BE2C (cell line): ENCODE measurements at regions not wholly inside any gene's neighbourhood (a gene's known extent, or its start where the extent isn't known, plus 50 kb on each side); places are given as distances from the start of the nearest gene placed in this dataset.

Experiments
- DNase-seq: peaks from one replicate; pipeline ENCODE4 v3.0.0-alpha.2; 2020
- H3K27me3 ChIP-seq: fragments of 250-450 bp; sonication (Bioruptor Pico); 2 replicates; pipeline ENCODE4 v1.5.1; 2020; ENCODE audit warnings: mild to moderate bottlenecking
- H3K36me3 ChIP-seq: fragments of 250-450 bp; sonication (Bioruptor Pico); 2 replicates; pipeline ENCODE4 v1.5.1; 2020; ENCODE audit warnings: mild to moderate bottlenecking
- H3K4me1 ChIP-seq: fragments of 250-450 bp; sonication (Bioruptor Pico); 2 replicates; pipeline ENCODE4 v1.5.1; 2020
- H3K4me3 ChIP-seq: 2 replicates; pipeline ENCODE4 v1.5.1; 2011; ENCODE audit warnings: low read depth, low read length
- H3K9me3 ChIP-seq: fragments of 250-450 bp; sonication (Bioruptor Pico); 2 replicates; pipeline ENCODE4 v1.5.1; 2020
- TF ChIP-seq, protein P1 (sequence below): IDR thresholded peaks from 2 replicates; pipeline ENCODE4 v1.5.1; 2012; ENCODE audit warnings: mild to moderate bottlenecking, low read depth, low read length

DNA sequence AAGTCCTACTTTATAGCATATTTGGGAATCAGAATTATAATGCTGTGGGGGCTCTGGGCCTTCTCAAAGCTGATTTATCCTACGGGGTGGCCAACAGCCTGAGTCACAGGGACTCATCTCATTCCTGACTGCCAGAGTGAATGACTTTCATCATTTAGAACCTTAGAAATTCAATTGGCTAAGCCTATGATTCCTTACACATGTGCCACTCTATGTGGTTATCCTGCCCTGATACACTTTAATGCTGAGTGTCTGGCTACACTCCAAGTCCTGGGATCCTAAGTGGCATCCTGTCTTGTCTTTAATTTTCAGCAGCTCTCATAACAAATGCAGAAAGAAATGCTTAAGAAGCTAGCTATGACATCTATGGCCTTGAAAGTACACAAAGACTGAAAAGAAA lies 75.2 kb upstream of the FREM1 start:
- Histone ChIP-seq H3K9me3 (no peaks in the 10 kb centered on the region), H3K27me3 (no peaks in the 10 kb centered on the region), H3K36me3 (no peaks in the 10 kb centered on the region), H3K4me3 (no peak overlapping the region), H3K4me1 (no peaks in the 10 kb centered on the region)
- TF ChIP-seq, protein P1, sequence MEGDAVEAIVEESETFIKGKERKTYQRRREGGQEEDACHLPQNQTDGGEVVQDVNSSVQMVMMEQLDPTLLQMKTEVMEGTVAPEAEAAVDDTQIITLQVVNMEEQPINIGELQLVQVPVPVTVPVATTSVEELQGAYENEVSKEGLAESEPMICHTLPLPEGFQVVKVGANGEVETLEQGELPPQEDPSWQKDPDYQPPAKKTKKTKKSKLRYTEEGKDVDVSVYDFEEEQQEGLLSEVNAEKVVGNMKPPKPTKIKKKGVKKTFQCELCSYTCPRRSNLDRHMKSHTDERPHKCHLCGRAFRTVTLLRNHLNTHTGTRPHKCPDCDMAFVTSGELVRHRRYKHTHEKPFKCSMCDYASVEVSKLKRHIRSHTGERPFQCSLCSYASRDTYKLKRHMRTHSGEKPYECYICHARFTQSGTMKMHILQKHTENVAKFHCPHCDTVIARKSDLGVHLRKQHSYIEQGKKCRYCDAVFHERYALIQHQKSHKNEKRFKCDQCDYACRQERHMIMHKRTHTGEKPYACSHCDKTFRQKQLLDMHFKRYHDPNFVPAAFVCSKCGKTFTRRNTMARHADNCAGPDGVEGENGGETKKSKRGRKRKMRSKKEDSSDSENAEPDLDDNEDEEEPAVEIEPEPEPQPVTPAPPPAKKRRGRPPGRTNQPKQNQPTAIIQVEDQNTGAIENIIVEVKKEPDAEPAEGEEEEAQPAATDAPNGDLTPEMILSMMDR: no peak
- DNase-seq: no peak

DNA sequence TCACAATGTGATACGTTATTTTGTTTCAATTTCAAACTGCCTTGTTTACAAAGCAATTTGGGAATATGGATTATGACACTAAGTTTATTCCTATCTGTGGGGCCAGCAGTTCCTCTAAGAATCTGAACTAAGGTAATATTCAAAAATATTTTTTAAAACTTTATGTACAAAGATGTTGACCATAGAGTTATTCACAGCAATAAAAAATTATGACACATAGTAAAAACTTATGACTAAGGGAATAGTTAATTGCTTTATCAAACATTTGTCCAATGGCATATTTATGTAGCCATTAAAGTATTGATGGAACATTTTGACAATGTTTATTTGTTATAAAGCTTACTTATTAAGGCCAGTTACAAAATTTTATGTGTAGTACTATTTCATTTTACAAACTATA lies 73.4 kb upstream of the FREM1 start:
- DNase-seq: no peak
- no peaks in the 10 kb centered on the region for H3K36me3 ChIP-seq
- H3K27me3 ChIP-seq: no peaks in the 10 kb centered on the region
- no peaks in the 10 kb centered on the region for H3K4me1 ChIP-seq
- TF ChIP-seq, protein P1: no peak
- no peak overlapping the region for H3K4me3 ChIP-seq
- no peaks in the 10 kb centered on the region for H3K9me3 ChIP-seq

DNA sequence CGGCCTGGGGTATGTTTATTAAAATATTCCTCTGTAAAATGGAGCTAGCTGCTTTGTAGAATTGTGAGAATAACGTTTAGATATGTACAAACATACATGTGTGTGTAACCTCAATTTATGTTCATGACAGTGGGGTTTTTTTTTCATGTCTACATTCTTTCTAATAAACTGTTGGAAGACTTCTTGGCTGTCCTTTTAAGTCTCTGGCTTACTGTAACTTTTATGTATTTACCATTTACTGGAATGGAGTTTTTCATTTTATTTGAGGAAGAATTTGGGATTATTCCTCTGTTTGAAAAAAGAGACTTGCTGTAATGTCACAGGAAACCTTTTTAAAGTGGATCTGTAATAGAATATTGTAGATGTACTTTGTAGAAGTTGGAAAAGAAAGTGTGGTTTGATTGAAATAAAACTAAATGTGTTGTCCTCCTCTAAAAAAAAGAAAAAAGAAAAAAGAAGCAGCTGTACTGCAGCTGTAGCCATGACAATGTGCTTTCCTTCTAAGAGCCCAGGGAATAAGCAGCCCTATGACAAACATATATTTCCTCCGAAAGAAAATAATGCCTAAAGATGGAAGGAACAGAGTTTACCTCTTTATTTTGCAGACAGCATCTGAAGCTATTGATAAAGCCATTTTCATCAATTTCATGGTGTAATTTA lies 71.2 kb upstream of the FREM1 start:
- TF ChIP-seq, protein P1: no peak
- Histone ChIP-seq H3K4me3 (no peak overlapping the region), H3K36me3 (no peaks in the 10 kb centered on the region), H3K9me3 (no peaks in the 10 kb centered on the region), H3K27me3 (no peaks in the 10 kb centered on the region), H3K4me1 (no peaks in the 10 kb centered on the region)
- no peak for DNase-seq

DNA sequence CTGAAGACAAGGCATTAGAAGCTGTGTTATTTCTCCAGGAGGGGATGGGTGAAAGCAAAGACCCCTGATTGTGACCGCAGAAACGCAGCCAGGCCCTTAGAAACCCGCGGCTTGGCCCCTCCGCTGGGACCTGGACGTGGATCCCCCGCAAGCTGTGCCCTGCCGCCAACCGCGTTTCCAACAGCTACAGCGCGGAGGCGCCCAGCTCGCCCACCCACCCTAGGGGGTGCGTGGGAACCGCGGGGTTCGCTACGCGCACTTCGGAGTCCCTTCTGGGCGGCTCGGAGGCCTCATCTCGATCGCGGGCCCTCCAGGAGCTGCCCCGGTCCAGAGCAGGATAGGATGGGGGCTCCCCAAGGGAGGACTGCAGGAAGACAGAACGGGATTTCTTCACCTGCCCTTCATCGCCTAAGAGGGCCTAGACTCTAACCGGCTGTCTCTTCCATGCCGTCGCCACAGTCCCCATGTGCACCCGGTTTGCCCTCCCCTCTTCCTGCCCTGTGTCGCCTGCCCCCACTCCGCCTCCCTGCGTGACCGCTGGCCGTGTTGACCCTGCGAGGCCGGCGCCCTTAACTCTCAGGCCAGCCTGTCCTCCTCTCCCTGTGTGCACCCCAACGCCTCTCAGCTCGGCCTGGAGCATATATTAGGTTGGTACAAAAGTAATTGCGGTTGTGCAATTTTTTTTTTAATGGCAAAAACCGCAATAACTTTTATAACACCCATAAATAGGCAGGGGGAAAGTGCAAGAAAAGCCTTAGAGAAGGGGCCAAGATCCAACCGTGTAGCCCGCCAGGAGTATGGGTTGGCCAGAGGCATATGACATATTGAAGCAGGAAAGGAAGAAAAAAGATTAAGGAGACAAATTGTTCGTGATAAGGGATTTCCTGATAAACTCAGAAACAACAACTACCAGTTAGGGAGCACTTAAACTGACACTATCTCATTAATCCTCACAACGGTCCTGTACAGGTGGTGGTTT lies 68.1 kb upstream of the FREM1 start:
- Histone ChIP-seq H3K36me3 (no peaks in the 10 kb centered on the region), H3K4me3 (no peak overlapping the region), H3K9me3 (no peaks in the 10 kb centered on the region), H3K4me1 (no peaks in the 10 kb centered on the region), H3K27me3 (no peaks in the 10 kb centered on the region)
- DNase-seq: no peak
- TF ChIP-seq, protein P1: no peak

DNA sequence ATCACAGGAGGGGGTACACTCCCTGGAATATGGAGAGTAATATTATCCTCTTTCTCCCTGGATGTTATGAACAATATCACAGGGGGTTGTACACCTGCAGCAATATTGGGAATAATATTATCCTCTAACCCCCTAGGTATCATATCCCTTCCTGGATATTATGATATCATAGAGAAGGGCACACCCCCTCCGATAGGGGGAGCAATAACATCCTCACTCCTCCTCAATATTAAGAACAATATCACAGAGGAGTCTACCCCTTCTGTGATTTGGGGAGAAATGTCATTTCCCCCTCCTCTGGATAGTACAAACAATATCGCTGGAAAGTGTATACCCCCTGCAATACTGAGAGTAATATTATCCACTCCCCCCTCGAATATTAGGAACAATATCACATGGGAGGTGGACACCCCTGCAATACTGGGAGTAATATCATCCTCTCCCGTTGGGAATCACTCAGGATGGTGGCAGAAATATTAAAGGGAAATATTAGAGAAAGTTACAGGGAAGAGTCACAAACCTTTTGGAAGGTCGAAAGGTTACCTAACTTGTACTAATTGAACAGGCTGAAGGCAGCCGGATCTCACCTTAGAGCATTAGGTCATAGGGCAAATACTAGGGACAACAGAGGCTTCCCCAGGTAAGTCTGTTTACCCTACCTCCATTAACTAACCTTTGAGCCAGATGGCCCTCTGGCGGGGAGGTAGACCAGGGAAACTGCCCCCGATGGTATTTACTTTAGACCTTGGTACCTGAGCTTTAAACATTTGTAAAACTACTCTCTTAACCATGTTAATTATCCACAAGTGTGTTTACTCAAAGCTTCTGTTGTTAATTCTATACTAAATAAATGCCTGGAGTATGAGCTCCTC lies 57.5 kb upstream of the FREM1 start:
- Histone ChIP-seq H3K27me3 (no peaks in the 10 kb centered on the region), H3K36me3 (no peaks in the 10 kb centered on the region), H3K4me3 (no peak overlapping the region), H3K4me1 (no peaks in the 10 kb centered on the region), H3K9me3 (no peaks in the 10 kb centered on the region)
- TF ChIP-seq, protein P1: 0 out of 2 replicates have a peak, but pooled peaks have one; percentile 15
- no peak for DNase-seq
